Panc1 (cell line): ENCODE measurements at regions not wholly inside any gene's neighbourhood (a gene's known extent, or its start where the extent isn't known, plus 50 kb on each side); places are given as distances from the start of the nearest gene placed in this dataset.

Experiments
- ATAC-seq: fragments of 200-7000 bp; cut with Tn5 transposase; 2 replicates; pipeline ENCODE4 v1.9.1; 2020; ENCODE audit warnings: mild to moderate bottlenecking, moderate library complexity
- BruUV-seq: library from RNA; stranded (reverse); fragments of 400-500 nt; replicated peaks from 2 replicates; lab custom pipeline; 2021; lab: Mats Ljungman, UMichigan
- CTCF ChIA-PET: fragments of 300-600 bp; sonication (Branson Sonifier 250); formaldehyde crosslinking; loops from one replicate; lab custom pipeline; 2022; ENCODE audit warnings: antibody characterized with exemption; lab: Charles Lee
- POLR2A ChIA-PET: fragments of 300-600 bp; sonication (Branson Sonifier 250); formaldehyde crosslinking; loops from one replicate; lab custom pipeline; 2022; ENCODE audit warnings: antibody characterized with exemption; lab: Charles Lee
- DNase-seq: peaks from one replicate; pipeline ENCODE4 v3.0.0-alpha.2; 2010; ENCODE audit warnings: low read depth, low spot score
- H3K27ac ChIP-seq: 2 replicates; pipeline ENCODE4 v1.5.1; 2011; ENCODE audit warnings: mild to moderate bottlenecking, low read length, inconsistent platforms
- H3K27me3 ChIP-seq: fragments of 200-500 bp; sonication (Bioruptor generic); 2 replicates; pipeline ENCODE4 v1.6.0; 2014; ENCODE audit warnings: low read length, inconsistent platforms; ENCODE audit not compliant: control insufficient read depth, insufficient read depth
- H3K36me3 ChIP-seq: fragments of 200-500 bp; sonication (Bioruptor generic); 2 replicates; pipeline ENCODE4 v1.5.1; 2014; ENCODE audit warnings: inconsistent platforms, mild to moderate bottlenecking, low read length, moderate library complexity; ENCODE audit not compliant: control insufficient read depth, insufficient read depth
- H3K4me1 ChIP-seq: 2 replicates; pipeline ENCODE4 v1.5.1; 2011; ENCODE audit warnings: inconsistent platforms, mild to moderate bottlenecking, low read length, moderate library complexity; ENCODE audit not compliant: control insufficient read depth, insufficient read depth
- H3K4me3 ChIP-seq, 2 experiments: 2 replicates each; pipeline ENCODE4 v1.5.1; 2011 to 2012; ENCODE audit warnings: low read depth in 2 of 2, low read length in 2 of 2, mild to moderate bottlenecking in 2 of 2, inconsistent platforms in 1 of 2, moderate library complexity in 1 of 2
- H3K9me3 ChIP-seq: fragments of 200-500 bp; sonication (Bioruptor generic); 2 replicates; pipeline ENCODE4 v1.5.1; 2014; ENCODE audit warnings: low read depth, mild to moderate bottlenecking, inconsistent platforms, low read length, moderate library complexity; ENCODE audit not compliant: control insufficient read depth, insufficient read depth
- CTCF ChIP-seq: fragments of 450-650 bp; IDR thresholded peaks from 2 replicates; pipeline ENCODE4 v1.5.1; 2017; ENCODE audit warnings: mild to moderate bottlenecking
- POLR2AphosphoS5 ChIP-seq: IDR thresholded peaks from 2 replicates; pipeline ENCODE4 v1.6.1; 2012; ENCODE audit warnings: mild to moderate bottlenecking, low read depth, low read length, moderate library complexity
- REST ChIP-seq, 2 experiments: IDR thresholded peaks; 2 replicates each; pipeline ENCODE4 v1.6.1; 2011 to 2012; ENCODE audit warnings: low read depth in 2 of 2, control low read depth in 1 of 2, low read length in 1 of 2, mild to moderate bottlenecking in 1 of 2, moderate library complexity in 1 of 2; ENCODE audit not compliant: insufficient read depth in 1 of 2
- SIN3A ChIP-seq: IDR thresholded peaks from 2 replicates; pipeline ENCODE4 v1.6.1; 2012; ENCODE audit warnings: low read depth, mild to moderate bottlenecking, low read length, moderate library complexity, borderline replicate concordance; ENCODE audit not compliant: insufficient read depth
- TCF7L2 ChIP-seq: IDR thresholded peaks from 2 replicates; pipeline ENCODE4 v1.6.1; 2011; ENCODE audit warnings: mild to moderate bottlenecking, low read depth, low read length, inconsistent platforms
- in situ Hi-C: cut with HindIII; loops from 2 replicates; pipeline ENCODE4 v1.10.0; 2016; ENCODE audit warnings: low sequenced_read_pairs, low pct_unique_long_range_greater_than_20kb
- intact Hi-C: fragments of 100-400 bp; cut with micrococcal nuclease; formaldehyde crosslinking; loops from one replicate; pipeline ENCODE4 v1.10.0; 2022; ENCODE audit not compliant: unreplicated experiment

- ChIA-PET CTCF (no interaction called here), POLR2A (no interaction called here)
- Histone ChIP-seq H3K9me3 (no peaks in the 10 kb centered on the region), H3K27ac (no peak overlapping the region), H3K36me3 (no peaks in the 10 kb centered on the region), H3K27me3 (no peaks in the 10 kb centered on the region), H3K4me1 (no peaks in the 10 kb centered on the region), H3K4me3 (no peak overlapping the region)
- intact Hi-C loops: no loop called here
- peak; percentile 86 for ATAC-seq
- DNase-seq: peak; percentile 17
- BruUV-seq: no TSS peak
- in situ Hi-C loops: no loop called here
- TF ChIP-seq POLR2AphosphoS5: no peak
- peak; percentile 85 for TF ChIP-seq CTCF
- no peak for TF ChIP-seq REST (IDR thresholded peaks at IDR 0.05; ENCODE audit: insufficient read depth in 1 of 2, low read depth in 2 of 2, low read length in 1 of 2)
- no peak for TF ChIP-seq TCF7L2
- no peak for TF ChIP-seq SIN3A
Measured at GRCh38 chr10:84783386-84783785, 455.0 kb downstream of the CCSER2 start.

- Histone ChIP-seq H3K4me1 (no peaks in the 10 kb centered on the region), H3K9me3 (no peaks in the 10 kb centered on the region), H3K36me3 (no peaks in the 10 kb centered on the region), H3K4me3 (no peak overlapping the region), H3K27ac (no peak overlapping the region), H3K27me3 (no peaks in the 10 kb centered on the region)
- DNase-seq (no peak), ATAC-seq (no peak)
- CTCF ChIA-PET: no interaction called here
- POLR2A ChIA-PET: no interaction called here
- in situ Hi-C loops: no loop called here
- BruUV-seq: no TSS peak
- TF ChIP-seq REST (IDR thresholded peaks at IDR 0.05; ENCODE audit: insufficient read depth in 1 of 2, low read depth in 2 of 2, low read length in 1 of 2): no peak
- no peak for TF ChIP-seq POLR2AphosphoS5
- intact Hi-C loops: no loop called here
Measured at GRCh38 chr10:84783909-84784308, 455.5 kb downstream of the CCSER2 start.
